Ascending aorta (tissue), 2 donors: ENCODE measurements at regions not wholly inside any gene's neighbourhood (a gene's known extent, or its start where the extent isn't known, plus 50 kb on each side); places are given as distances from the start of the nearest gene placed in this dataset.
A peak's percentile ranks its signal among the peaks of the same experiment; 100 is the strongest.

Source experiments
- DNase-seq, 2 donors: peaks; one replicate each; pipeline ENCODE4 v3.0.0-alpha.2; 2019; ENCODE audit warnings: low spot score in 2 of 2
- H3K27ac ChIP-seq, 2 donors: fragments of 200-600 bp; sonication (generic); one replicate each; pipeline ENCODE4 v1.5.1; 2016 to 2017; ENCODE audit warnings: mild to moderate bottlenecking in 1 of 2
- H3K27me3 ChIP-seq: fragments of 200-600 bp; sonication (generic); one replicate; pipeline ENCODE4 v1.5.1; 2017
- H3K36me3 ChIP-seq, 2 donors: fragments of 200-600 bp; sonication (generic); one replicate each; pipeline ENCODE4 v1.5.1; 2016
- H3K4me1 ChIP-seq, 2 donors: fragments of 200-600 bp; sonication (generic); one replicate each; pipeline ENCODE4 v1.5.1; 2016 to 2017; ENCODE audit warnings: mild to moderate bottlenecking in 1 of 2
- H3K4me3 ChIP-seq, 2 donors: fragments of 200-600 bp; sonication (generic); one replicate each; pipeline ENCODE4 v1.5.1; 2016 to 2017; ENCODE audit warnings: mild to moderate bottlenecking in 1 of 2
- H3K9me3 ChIP-seq, 2 donors: fragments of 200-600 bp; sonication (generic); one replicate each; pipeline ENCODE4 v1.5.1; 2016
- intact Hi-C: fragments of 100-400 bp; cut with DNase I; formaldehyde crosslinking; loops from one replicate; pipeline ENCODE4 v1.15.1; 2023
- TF ChIP-seq, protein P1 (sequence below), 3 experiments: fragments of 200-600 bp in 2 of 3; fragments of 450-650 bp in 1 of 3; sonication (generic) in 2 of 3; IDR thresholded peaks; one replicate each; pipeline ENCODE4 v1.5.1; 2016 to 2019; ENCODE audit warnings: antibody characterized with exemption in 3 of 3, mild to moderate bottlenecking in 1 of 3, moderate library complexity in 1 of 3

DNA sequence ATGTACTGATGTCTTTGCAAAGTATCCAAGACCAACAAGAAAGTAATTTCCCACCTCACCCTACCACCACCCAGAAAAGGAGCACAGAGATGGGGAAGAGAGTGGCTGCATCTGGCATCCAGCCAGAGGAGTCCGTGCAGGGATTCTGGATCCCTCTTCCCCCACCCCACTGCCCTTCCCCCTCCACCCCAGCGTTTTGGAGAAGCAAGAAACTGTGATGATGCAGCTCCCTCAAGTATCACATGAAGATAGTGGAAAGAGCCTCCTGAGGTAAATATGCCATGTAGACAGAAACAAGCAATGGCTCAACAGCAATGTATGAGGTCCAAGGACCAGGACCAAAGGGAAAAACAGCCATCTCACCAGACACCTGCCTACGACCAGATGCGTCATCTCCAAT lies 153.8 kb downstream of the DEPDC1B start:
- Histone ChIP-seq H3K9me3 (no peaks in the 10 kb centered on the region), H3K27me3 (no peaks in the 10 kb centered on the region), H3K36me3 (no peaks in the 10 kb centered on the region), H3K4me1 (peaks cover 2 to 12% of the 10 kb centered on the region in 2 donors), H3K4me3 (no peak overlapping the region), H3K27ac (peak overlapping the region in 1 of 2 donors; percentile 39)
- TF ChIP-seq, protein P1, sequence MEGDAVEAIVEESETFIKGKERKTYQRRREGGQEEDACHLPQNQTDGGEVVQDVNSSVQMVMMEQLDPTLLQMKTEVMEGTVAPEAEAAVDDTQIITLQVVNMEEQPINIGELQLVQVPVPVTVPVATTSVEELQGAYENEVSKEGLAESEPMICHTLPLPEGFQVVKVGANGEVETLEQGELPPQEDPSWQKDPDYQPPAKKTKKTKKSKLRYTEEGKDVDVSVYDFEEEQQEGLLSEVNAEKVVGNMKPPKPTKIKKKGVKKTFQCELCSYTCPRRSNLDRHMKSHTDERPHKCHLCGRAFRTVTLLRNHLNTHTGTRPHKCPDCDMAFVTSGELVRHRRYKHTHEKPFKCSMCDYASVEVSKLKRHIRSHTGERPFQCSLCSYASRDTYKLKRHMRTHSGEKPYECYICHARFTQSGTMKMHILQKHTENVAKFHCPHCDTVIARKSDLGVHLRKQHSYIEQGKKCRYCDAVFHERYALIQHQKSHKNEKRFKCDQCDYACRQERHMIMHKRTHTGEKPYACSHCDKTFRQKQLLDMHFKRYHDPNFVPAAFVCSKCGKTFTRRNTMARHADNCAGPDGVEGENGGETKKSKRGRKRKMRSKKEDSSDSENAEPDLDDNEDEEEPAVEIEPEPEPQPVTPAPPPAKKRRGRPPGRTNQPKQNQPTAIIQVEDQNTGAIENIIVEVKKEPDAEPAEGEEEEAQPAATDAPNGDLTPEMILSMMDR (IDR thresholded peaks at IDR 0.05), result no peak
- intact Hi-C loops, result no loop called here
- no peak for DNase-seq

DNA sequence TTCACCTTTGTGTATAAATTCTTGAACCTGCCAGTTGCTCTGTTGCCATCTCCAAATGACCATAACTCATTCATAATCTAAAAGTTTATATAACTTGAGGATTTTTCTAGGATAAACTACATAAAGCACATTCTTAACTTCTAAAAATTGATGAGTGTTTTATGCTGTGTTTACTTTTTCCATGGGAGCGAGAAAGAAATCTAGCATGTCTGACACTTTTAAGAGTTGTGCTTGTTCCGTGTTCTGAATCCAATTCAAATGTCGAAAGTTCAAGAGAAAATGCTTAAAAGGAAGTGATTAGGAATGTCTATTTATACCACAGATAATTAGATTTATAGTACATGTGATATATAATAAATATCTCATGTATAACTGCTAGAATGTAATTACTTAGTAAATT lies 154.4 kb downstream of the DEPDC1B start:
- DNase-seq, result no peak
- Histone ChIP-seq H3K27me3 (no peaks in the 10 kb centered on the region), H3K4me3 (no peak overlapping the region), H3K4me1 (peaks cover 2 to 13% of the 10 kb centered on the region in 2 donors), H3K9me3 (no peaks in the 10 kb centered on the region), H3K27ac (peak overlapping the region in 1 of 2 donors; percentile 39), H3K36me3 (no peaks in the 10 kb centered on the region)
- intact Hi-C loops, result no loop called here
- TF ChIP-seq, protein P1 (IDR thresholded peaks at IDR 0.05), result no peak

DNA sequence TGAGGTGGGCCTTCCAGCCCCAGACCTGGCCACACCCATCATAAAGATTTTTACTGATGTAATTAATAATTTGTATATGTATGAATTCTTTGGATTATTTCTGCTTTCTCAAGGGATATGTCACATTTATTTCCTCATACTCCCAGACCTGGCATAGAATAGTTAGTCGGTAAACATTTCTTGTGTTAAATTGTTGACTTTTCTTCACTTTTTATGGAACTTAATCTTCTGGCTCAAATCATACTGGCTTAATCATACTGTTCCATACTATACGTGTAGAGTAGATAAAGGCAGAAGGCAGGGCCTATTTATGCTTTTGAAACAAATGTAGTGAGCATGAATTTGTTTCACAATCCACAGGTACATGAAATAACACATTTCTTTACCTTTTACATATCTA lies 155.8 kb downstream of the DEPDC1B start:
- Histone ChIP-seq H3K9me3 (no peaks in the 10 kb centered on the region), H3K27ac (peak overlapping the region; percentile 5 to 79), H3K4me3 (no peak overlapping the region), H3K27me3 (no peaks in the 10 kb centered on the region), H3K36me3 (no peaks in the 10 kb centered on the region), H3K4me1 (peaks cover 6 to 25% of the 10 kb centered on the region in 2 donors)
- intact Hi-C loops, result loop anchor here (5.0 kb wide), 2 partner anchors 43 to 103 kb away; no protein-coding TSS in a partner anchor
- DNase-seq, result no peak
- TF ChIP-seq, protein P1 (IDR thresholded peaks at IDR 0.05), result no peak

DNA sequence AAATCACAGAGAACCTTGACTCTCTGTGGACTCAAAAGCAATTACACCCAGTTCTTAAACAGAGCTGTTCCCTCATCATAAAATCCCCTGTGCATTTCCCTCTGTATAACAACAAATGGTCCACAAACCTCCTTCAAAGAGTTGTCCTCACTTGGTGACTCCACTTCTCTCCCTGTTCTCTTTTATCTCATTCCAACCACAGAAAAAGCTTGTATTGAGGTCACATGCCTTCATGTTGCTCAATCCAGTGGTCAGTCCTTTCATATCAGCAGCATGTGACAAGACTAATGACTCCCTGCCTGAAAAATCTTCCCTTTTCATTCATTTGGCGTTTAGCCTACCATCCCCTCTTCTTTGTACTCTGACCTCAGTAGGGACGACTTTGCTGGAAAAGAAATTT lies 158.0 kb downstream of the DEPDC1B start:
- TF ChIP-seq, protein P1 (IDR thresholded peaks at IDR 0.05), result no peak
- Histone ChIP-seq H3K9me3 (no peaks in the 10 kb centered on the region), H3K27me3 (no peaks in the 10 kb centered on the region), H3K36me3 (no peaks in the 10 kb centered on the region), H3K27ac (peak overlapping the region; percentile 73 to 79), H3K4me3 (no peak overlapping the region), H3K4me1 (peaks cover 6 to 35% of the 10 kb centered on the region in 2 donors)
- no peak for DNase-seq
- intact Hi-C loops, result loop anchor here (2.0 to 5.0 kb wide), 3 partner anchors 45 to 105 kb away; no protein-coding TSS in a partner anchor

DNA sequence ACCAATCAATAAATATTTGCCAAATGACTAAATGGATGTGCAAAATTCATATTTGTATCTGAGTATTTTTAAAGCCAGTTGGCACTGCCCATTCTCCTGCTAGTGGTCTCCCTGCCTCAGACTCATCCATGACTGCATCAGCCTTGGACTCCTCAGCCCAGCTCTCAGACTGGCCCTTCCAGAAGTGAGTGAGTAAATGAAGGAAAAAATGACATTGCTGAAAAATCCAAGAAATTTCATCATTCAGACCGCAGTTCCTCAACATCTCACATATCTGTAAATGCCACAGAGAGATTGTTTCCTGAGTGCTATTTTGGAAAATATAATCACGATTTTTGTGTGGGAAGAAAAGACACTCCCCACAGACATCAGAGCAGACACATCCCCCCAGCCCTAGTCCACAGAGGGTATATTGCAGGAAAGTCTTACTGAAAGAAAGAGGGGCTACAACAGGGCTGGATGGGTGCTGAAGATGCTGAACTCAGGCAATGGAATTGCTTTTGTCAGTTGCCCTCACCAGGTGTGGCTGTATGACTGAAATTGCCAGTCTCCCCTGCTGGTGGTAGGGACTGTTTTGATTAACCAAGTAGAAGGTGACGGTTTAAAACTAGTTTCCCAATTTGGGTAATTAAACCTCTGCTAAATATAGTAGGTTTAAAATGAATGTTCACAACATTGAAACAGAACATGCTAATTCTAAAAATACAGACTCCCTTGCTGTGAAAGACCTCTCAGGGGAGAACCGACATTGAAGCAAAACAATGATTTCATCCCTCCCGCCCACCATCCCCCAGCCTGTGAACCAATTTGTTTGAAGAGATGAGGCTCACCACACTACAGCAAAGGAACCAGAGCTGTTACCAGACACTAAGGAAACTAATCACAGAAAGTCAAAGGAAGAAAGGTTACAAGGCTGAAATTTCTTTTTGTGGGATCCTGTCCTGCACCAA lies 158.8 kb downstream of the DEPDC1B start:
- Histone ChIP-seq H3K4me3 (no peak overlapping the region), H3K9me3 (no peaks in the 10 kb centered on the region), H3K36me3 (no peaks in the 10 kb centered on the region), H3K27me3 (no peaks in the 10 kb centered on the region), H3K27ac (peak overlapping the region; percentile 73 to 79), H3K4me1 (peaks cover 6 to 32% of the 10 kb centered on the region in 2 donors)
- peak in 1 of 2 donors; percentile 86 for DNase-seq
- TF ChIP-seq, protein P1 (IDR thresholded peaks at IDR 0.05), result no peak
- intact Hi-C loops, result loop anchor here (2.0 to 5.0 kb wide), 3 partner anchors 46 to 106 kb away; no protein-coding TSS in a partner anchor
